ENCODE measurements at regions not wholly inside any gene's neighbourhood (a gene's known extent, or its start where the extent isn't known, plus 50 kb on each side); places are given as distances from the start of the nearest gene placed in this dataset.

- H3K4me3 ChIP-seq (ENCODE audit: low read length), result no peak overlapping the region
- no peaks in the 10 kb centered on the region for H3K27me3 ChIP-seq (ENCODE audit: control insufficient read depth, insufficient read depth, low read length, poor library complexity, severe bottlenecking)
- no peaks in the 10 kb centered on the region for H3K4me1 ChIP-seq (ENCODE audit: control insufficient read depth, insufficient read depth, low read length)
- DNase-seq, result no peak
- H3K36me3 Mint-ChIP-seq (ENCODE audit: low read depth), result no peaks in the 10 kb centered on the region
- 100% methylated on average over 2 of the region's 2 CpGs; no CpG with 5 or more reads in 1 of the 2 experiments for WGBS, 2 experiments (ENCODE audit: insufficient coverage in 1 of 2, insufficient read length in 1 of 2)
- H3K4me1 Mint-ChIP-seq, result peaks cover 5% of the 10 kb centered on the region
- TF ChIP-seq CTCF (conservative IDR thresholded peaks at IDR 0.05), result no peak
- no peak overlapping the region for H3K27ac Mint-ChIP-seq
- H3K9me3 ChIP-seq (ENCODE audit: control insufficient read depth, low read length), result no peaks in the 10 kb centered on the region
- no peak overlapping the region for H3K9ac ChIP-seq (ENCODE audit: extremely low read depth, low read length, poor library complexity, severe bottlenecking)
- no peaks in the 10 kb centered on the region for H3K27me3 Mint-ChIP-seq (ENCODE audit: insufficient read depth)
- H3K4me3 Mint-ChIP-seq, result no peak overlapping the region
- H3K27ac ChIP-seq (ENCODE audit: low read depth, low read length), result no peak overlapping the region
- no peaks in the 10 kb centered on the region for H3K9me3 Mint-ChIP-seq
- H3K36me3 ChIP-seq (ENCODE audit: control insufficient read depth, insufficient read depth, low read length), result no peaks in the 10 kb centered on the region
These were observed 104.6 kb upstream of the TRIB2 start for GRCh38 chr2:12612168-12612567.

- Histone ChIP-seq H3K4me3 (ENCODE audit: low read length) (no peak overlapping the region), H3K4me1 (ENCODE audit: control insufficient read depth, insufficient read depth, low read length) (no peaks in the 10 kb centered on the region), H3K36me3 (ENCODE audit: control insufficient read depth, insufficient read depth, low read length) (no peaks in the 10 kb centered on the region), H3K9ac (ENCODE audit: extremely low read depth, low read length, poor library complexity, severe bottlenecking) (no peak overlapping the region), H3K27me3 (ENCODE audit: control insufficient read depth, insufficient read depth, low read length, poor library complexity, severe bottlenecking) (no peaks in the 10 kb centered on the region), H3K27ac (ENCODE audit: low read depth, low read length) (no peak overlapping the region), H3K9me3 (ENCODE audit: control insufficient read depth, low read length) (no peaks in the 10 kb centered on the region)
- Mint-ChIP-seq H3K9me3 (no peaks in the 10 kb centered on the region), H3K4me3 (no peak overlapping the region), H3K4me1 (peaks cover 5% of the 10 kb centered on the region), H3K27me3 (ENCODE audit: insufficient read depth) (no peaks in the 10 kb centered on the region), H3K27ac (no peak overlapping the region), H3K36me3 (ENCODE audit: low read depth) (no peaks in the 10 kb centered on the region)
- no peak for DNase-seq
- 50 to 90% methylated on average over 1 of the region's 2 CpGs for WGBS, 2 experiments (ENCODE audit: insufficient coverage in 1 of 2, insufficient read length in 1 of 2)
- TF ChIP-seq CTCF (conservative IDR thresholded peaks at IDR 0.05), result no peak
These were observed 104.1 kb upstream of the TRIB2 start for GRCh38 chr2:12612671-12613070.

DNA sequence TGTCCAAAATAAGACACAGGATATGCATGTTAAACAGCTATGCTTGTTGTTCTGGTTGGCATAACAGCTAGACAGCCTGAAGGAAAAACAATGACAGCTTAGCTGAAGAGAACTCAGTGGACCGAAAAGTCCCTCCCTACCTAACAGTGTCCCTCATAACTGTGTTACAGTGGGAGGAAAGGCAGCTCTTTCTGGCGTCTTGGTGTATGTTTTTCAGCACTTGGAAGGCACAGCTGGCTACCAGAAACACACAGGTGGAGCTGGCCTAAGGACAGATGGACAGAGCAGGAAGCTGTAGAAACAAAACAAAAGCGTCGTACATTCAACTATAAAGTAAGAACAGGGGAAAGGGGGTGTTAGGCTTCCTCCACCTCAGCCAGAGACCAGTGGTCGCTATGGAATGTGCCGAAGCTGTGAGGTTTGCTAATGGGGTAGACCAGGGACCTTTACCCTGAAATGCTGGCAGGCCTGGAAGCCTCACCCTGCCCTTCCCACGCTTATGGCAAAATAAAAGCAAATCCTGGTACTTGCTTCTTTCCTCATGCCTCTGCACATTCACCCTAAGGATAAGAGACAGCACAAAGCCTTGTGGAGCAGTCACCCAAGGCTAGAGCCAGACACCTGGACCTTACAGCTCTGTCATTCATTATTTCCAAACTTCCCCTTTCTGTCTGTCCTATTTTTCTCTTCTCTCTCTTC lies 103.5 kb upstream of the TRIB2 start:
- H3K4me3 Mint-ChIP-seq, result no peak overlapping the region
- no peak for DNase-seq

More for the DNA sequence above, 103.5 kb upstream of the TRIB2 start:
- H3K27me3 ChIP-seq (ENCODE audit: control insufficient read depth, insufficient read depth, low read length, poor library complexity, severe bottlenecking), result no peaks in the 10 kb centered on the region
- H3K27me3 Mint-ChIP-seq (ENCODE audit: insufficient read depth), result no peaks in the 10 kb centered on the region
- H3K4me3 ChIP-seq (ENCODE audit: low read length), result no peak overlapping the region
- no peak overlapping the region for H3K9ac ChIP-seq (ENCODE audit: extremely low read depth, low read length, poor library complexity, severe bottlenecking)
- WGBS, 2 experiments (ENCODE audit: insufficient coverage in 1 of 2, insufficient read length in 1 of 2), result 87 to 89% methylated on average over 5 to 7 of the region's 7 CpGs
- no peaks in the 10 kb centered on the region for H3K9me3 ChIP-seq (ENCODE audit: control insufficient read depth, low read length)
- no peaks in the 10 kb centered on the region for H3K4me1 ChIP-seq (ENCODE audit: control insufficient read depth, insufficient read depth, low read length)
- H3K36me3 Mint-ChIP-seq (ENCODE audit: low read depth), result no peaks in the 10 kb centered on the region
- H3K9me3 Mint-ChIP-seq, result no peaks in the 10 kb centered on the region
- H3K27ac Mint-ChIP-seq, result no peak overlapping the region
- no peaks in the 10 kb centered on the region for H3K36me3 ChIP-seq (ENCODE audit: control insufficient read depth, insufficient read depth, low read length)
- H3K27ac ChIP-seq (ENCODE audit: low read depth, low read length), result peak overlapping the region; percentile 36
- TF ChIP-seq CTCF (conservative IDR thresholded peaks at IDR 0.05), result no peak
- H3K4me1 Mint-ChIP-seq, result peaks cover 2% of the 10 kb centered on the region

All from endodermal cell (in vitro differentiated cells).